SK-N-SH (cell line): ENCODE measurements at regions not wholly inside any gene's neighbourhood (a gene's known extent, or its start where the extent isn't known, plus 50 kb on each side); places are given as distances from the start of the nearest gene placed in this dataset.

Experiments used
- CTCF ChIA-PET: fragments of 300-600, 350-600 bp; formaldehyde crosslinking; extraction: SDS; loops from one replicate; lab custom pipeline; 2021; lab: Yijun Ruan, JAX
- POLR2A ChIA-PET: fragments of 350-600 bp; sonication (Branson Sonifier 250); formaldehyde crosslinking; extraction: SDS; loops from one replicate; lab custom pipeline; 2020; ENCODE audit warnings: antibody characterized with exemption, inconsistent platforms; lab: Yijun Ruan, JAX
- DNase-seq: peaks from one replicate; pipeline ENCODE4 v3.0.0; 2012
- H2AFZ ChIP-seq: fragments of 200-600 bp; sonication (generic); 2 replicates; pipeline ENCODE4 v1.8.1; 2016; ENCODE audit warnings: antibody characterized with exemption, mild to moderate bottlenecking, low read depth
- H3F3A ChIP-seq: fragments of 200-600 bp; sonication (generic); replicated peaks from 2 replicates; pipeline ENCODE3; 2016; ENCODE audit warnings: antibody characterized with exemption, mild to moderate bottlenecking; ENCODE audit not compliant: insufficient read depth
- H3K27ac ChIP-seq, 2 experiments: fragments of 200-500 bp in 1 of 2; fragments of 200-600 bp in 1 of 2; sonication (Bioruptor generic) in 1 of 2; sonication (generic), shearing (Covaris generic) in 1 of 2; 2 replicates each; pipeline versions ENCODE4 v1.5.1 to v1.6.1; 2014 to 2016; ENCODE audit warnings: low read depth in 2 of 2, inconsistent platforms in 1 of 2, low read length in 1 of 2, mild to moderate bottlenecking in 1 of 2, mixed read lengths in 1 of 2
- H3K27me3 ChIP-seq: fragments of 200-600 bp; sonication (generic), shearing (Covaris generic); 2 replicates; pipeline ENCODE4 v1.6.1; 2016; ENCODE audit warnings: mixed run types; ENCODE audit not compliant: insufficient read depth
- H3K36me3 ChIP-seq, 2 experiments: fragments of 200-500 bp in 1 of 2; fragments of 200-600 bp in 1 of 2; sonication (Bioruptor generic) in 1 of 2; sonication (generic) in 1 of 2; replicated peaks in 1 of 2; 2 replicates each; pipeline versions ENCODE3 to v1.5.1; 2014 to 2016; ENCODE audit warnings: low read length in 1 of 2, mild to moderate bottlenecking in 1 of 2; ENCODE audit not compliant: insufficient read depth in 2 of 2, control insufficient read depth in 1 of 2
- H3K4me1 ChIP-seq, 2 experiments: fragments of 200-500 bp in 1 of 2; fragments of 200-600 bp in 1 of 2; sonication (Bioruptor generic) in 1 of 2; sonication (generic), shearing (Covaris generic) in 1 of 2; 2 replicates each; pipeline versions ENCODE4 v1.5.1 to v1.6.1; 2014 to 2016; ENCODE audit warnings: low read depth in 1 of 2, low read length in 1 of 2, mixed run types in 1 of 2; ENCODE audit not compliant: insufficient read depth in 2 of 2, control insufficient read depth in 1 of 2
- H3K4me2 ChIP-seq: fragments of 200-600 bp; sonication (generic), shearing (Covaris generic); 2 replicates; pipeline ENCODE4 v1.6.1; 2017; ENCODE audit warnings: mixed run types
- H3K4me3 ChIP-seq, 2 experiments: fragments of 200-500 bp in 1 of 2; fragments of 200-600 bp in 1 of 2; sonication (Bioruptor generic) in 1 of 2; sonication (generic), shearing (Covaris generic) in 1 of 2; 2 replicates each; pipeline versions ENCODE4 v1.5.1 to v1.8.1; 2014 to 2016; ENCODE audit warnings: low read depth in 2 of 2, inconsistent platforms in 1 of 2, low read length in 1 of 2, mild to moderate bottlenecking in 1 of 2, mixed read lengths in 1 of 2, moderate library complexity in 1 of 2
- H3K79me2 ChIP-seq: fragments of 200-600 bp; sonication (generic); 2 replicates; pipeline ENCODE4 v1.8.1; 2017; ENCODE audit warnings: mild to moderate bottlenecking; ENCODE audit not compliant: insufficient read depth
- H3K9ac ChIP-seq: fragments of 200-600 bp; sonication (generic); 2 replicates; pipeline ENCODE4 v1.6.1; 2017; ENCODE audit warnings: mixed run types
- H3K9me2 ChIP-seq: fragments of 200-600 bp; sonication (generic); 2 replicates; pipeline ENCODE4 v1.6.1; 2017; ENCODE audit warnings: mixed run types
- H3K9me3 ChIP-seq: fragments of 200-600 bp; sonication (generic); 2 replicates; pipeline ENCODE4 v1.6.1; 2017; ENCODE audit warnings: mixed run types, mild to moderate bottlenecking, moderate library complexity
- H4K20me1 ChIP-seq: fragments of 200-600 bp; sonication (generic); 2 replicates; pipeline ENCODE4 v1.6.1; 2017; ENCODE audit warnings: mild to moderate bottlenecking, mixed run types; ENCODE audit not compliant: insufficient read depth
- CTCF ChIP-seq: fragments of 200-600 bp; sonication (generic); IDR thresholded peaks from 2 replicates; pipeline ENCODE4 v1.6.1; 2017; ENCODE audit warnings: antibody characterized with exemption, mild to moderate bottlenecking, moderate library complexity
- FOXJ3 ChIP-seq: sonication (generic); formaldehyde crosslinking; IDR thresholded peaks from 2 replicates; pipeline ENCODE4 v1.5.1; 2020; ENCODE audit warnings: mild to moderate bottlenecking, missing genetic modification reagents
- GABPA ChIP-seq: IDR thresholded peaks from 2 replicates; pipeline ENCODE4 v1.4.0; 2012; ENCODE audit warnings: low read depth, mild to moderate bottlenecking
- GATA2 ChIP-seq: sonication (generic); formaldehyde crosslinking; IDR thresholded peaks from 2 replicates; pipeline ENCODE4 v1.5.0; 2020; ENCODE audit warnings: mild to moderate bottlenecking, missing genetic modification reagents
- IRF3 ChIP-seq: fragments of 150-350 bp; IDR thresholded peaks from 2 replicates; pipeline ENCODE4 v1.6.1; 2016; ENCODE audit warnings: mild to moderate bottlenecking, low read depth, low read length
- JUND ChIP-seq: IDR thresholded peaks from 2 replicates; pipeline ENCODE4 v1.4.0; 2012
- MXI1 ChIP-seq: IDR thresholded peaks from 2 replicates; pipeline ENCODE4 v1.6.1; 2012; ENCODE audit warnings: mild to moderate bottlenecking, low read depth, low read length, improper control_type of control experiment
- NRF1 ChIP-seq: IDR thresholded peaks from 2 replicates; pipeline ENCODE4 v1.6.1; 2012; ENCODE audit warnings: low read depth, mild to moderate bottlenecking, low read length
- PBX3 ChIP-seq: IDR thresholded peaks from 2 replicates; pipeline ENCODE4; 2012
- POLR2AphosphoS5 ChIP-seq: IDR thresholded peaks from 2 replicates; pipeline ENCODE4 v1.6.1; 2012; ENCODE audit warnings: low read depth, low read length
- RCOR1 ChIP-seq: fragments of 150-350 bp; IDR thresholded peaks from 2 replicates; pipeline ENCODE4 v1.6.1; 2017; ENCODE audit warnings: antibody characterized with exemption, low read length
- RFX5 ChIP-seq: IDR thresholded peaks from 2 replicates; pipeline ENCODE4 v1.6.1; 2012; ENCODE audit warnings: mild to moderate bottlenecking, improper control_type of control experiment, low read length
- SIN3A ChIP-seq: IDR thresholded peaks from 2 replicates; pipeline ENCODE4 v1.6.1; 2012; ENCODE audit warnings: low read depth, mild to moderate bottlenecking, low read length, moderate library complexity, borderline replicate concordance
- SMC3 ChIP-seq: IDR thresholded peaks from 2 replicates; pipeline ENCODE4 v1.6.1; 2012; ENCODE audit warnings: low read depth, low read length, improper control_type of control experiment
- TAF1 ChIP-seq: IDR thresholded peaks from 2 replicates; pipeline ENCODE4 v1.6.1; 2012; ENCODE audit warnings: low read depth, mild to moderate bottlenecking, low read length, moderate library complexity, borderline replicate concordance
- TEAD4 ChIP-seq: IDR thresholded peaks from 2 replicates; pipeline ENCODE4 v1.4.0; 2012; ENCODE audit warnings: mild to moderate bottlenecking, borderline replicate concordance; ENCODE audit not compliant: insufficient read depth
- YY1 ChIP-seq: IDR thresholded peaks from 2 replicates; pipeline ENCODE4 v1.4.0; 2012; ENCODE audit warnings: low read depth, mild to moderate bottlenecking
- ZBTB33 ChIP-seq: IDR thresholded peaks from 2 replicates; pipeline ENCODE4 v1.4.0; 2012; ENCODE audit warnings: low read depth, borderline replicate concordance
- WGBS: methylation state at CpG from one replicate; pipeline ENCODE4 v1.1.6; 2017; ENCODE audit warnings: low lambda C conversion rate; 5-methylcytosine and 5-hydroxymethylcytosine counted together

- no peaks in the 10 kb centered on the region for H3K4me1 ChIP-seq
- no peak overlapping the region for H3K4me2 ChIP-seq
- H3K9me2 ChIP-seq: no peaks in the 10 kb centered on the region
- POLR2A ChIA-PET: no interaction called here
- no peaks in the 10 kb centered on the region for H3K36me3 ChIP-seq
- no peaks in the 10 kb centered on the region for H3K79me2 ChIP-seq
- H3K9ac ChIP-seq: no peak overlapping the region
- H3K27ac ChIP-seq: no peak overlapping the region
- H3K27me3 ChIP-seq: peaks cover 50% of the 10 kb centered on the region
- WGBS: 44% methylated on average over 6 of the region's 6 CpGs
- no peaks in the 10 kb centered on the region for H3F3A ChIP-seq
- H2AFZ ChIP-seq: no peak overlapping the region
- TF ChIP-seq SMC3 (no peak), YY1 (no peak), TEAD4 (no peak), GATA2 (CRISPR knock-in tag) (no peak), NRF1 (no peak), FOXJ3 (CRISPR knock-in tag) (no peak)
- TF ChIP-seq, all 33 proteins: peak for 0
- H4K20me1 ChIP-seq: no peaks in the 10 kb centered on the region
- H3K9me3 ChIP-seq: no peaks in the 10 kb centered on the region
- CTCF ChIA-PET: no interaction called here
- H3K4me3 ChIP-seq: no peak overlapping the region
- no peak for DNase-seq
Observed at GRCh38 chr7:156237614-156238013, 403.0 kb upstream of the RNF32 start.

GRCh38 chr7:156236936-156237599 is 403.5 kb upstream of the RNF32 start:
- Histone ChIP-seq H3K4me3 (no peak overlapping the region), H2AFZ (no peak overlapping the region), H3K27me3 (peaks cover 56% of the 10 kb centered on the region), H3K9me3 (no peaks in the 10 kb centered on the region), H3K4me1 (no peaks in the 10 kb centered on the region), H3K4me2 (no peak overlapping the region), H3K9ac (no peak overlapping the region), H3K27ac (no peak overlapping the region), H3K36me3 (no peaks in the 10 kb centered on the region), H4K20me1 (no peaks in the 10 kb centered on the region), H3K9me2 (no peaks in the 10 kb centered on the region), H3F3A (no peaks in the 10 kb centered on the region), H3K79me2 (no peaks in the 10 kb centered on the region)
- ChIA-PET CTCF (no interaction called here), POLR2A (no interaction called here)
- no peak for TF ChIP-seq YY1
- TF ChIP-seq IRF3: no peak
- TF ChIP-seq TEAD4: no peak
- no peak for TF ChIP-seq GABPA
- no peak for TF ChIP-seq ZBTB33
- no peak for TF ChIP-seq FOXJ3 (CRISPR knock-in tag)
- no peak for TF ChIP-seq CTCF
- TF ChIP-seq RFX5: no peak
- TF ChIP-seq PBX3: no peak
- no peak for TF ChIP-seq MXI1
- TF ChIP-seq NRF1: no peak
- no peak for TF ChIP-seq SIN3A
- no peak for TF ChIP-seq POLR2AphosphoS5
- no peak for TF ChIP-seq TAF1
- no peak for TF ChIP-seq RCOR1
- no peak for TF ChIP-seq JUND
- TF ChIP-seq GATA2 (CRISPR knock-in tag): no peak
- no peak for DNase-seq
- 26% methylated on average over 15 of the region's 15 CpGs for WGBS
